ENCODE measurements at regions not wholly inside any gene's neighbourhood (a gene's known extent, or its start where the extent isn't known, plus 50 kb on each side); places are given as distances from the start of the nearest gene placed in this dataset.
"Not testable (repeated sequence)": the region's sequence is repeated elsewhere in the genome, so short reads cannot be mapped to it uniquely, and the experiment has no call there.

DNA sequence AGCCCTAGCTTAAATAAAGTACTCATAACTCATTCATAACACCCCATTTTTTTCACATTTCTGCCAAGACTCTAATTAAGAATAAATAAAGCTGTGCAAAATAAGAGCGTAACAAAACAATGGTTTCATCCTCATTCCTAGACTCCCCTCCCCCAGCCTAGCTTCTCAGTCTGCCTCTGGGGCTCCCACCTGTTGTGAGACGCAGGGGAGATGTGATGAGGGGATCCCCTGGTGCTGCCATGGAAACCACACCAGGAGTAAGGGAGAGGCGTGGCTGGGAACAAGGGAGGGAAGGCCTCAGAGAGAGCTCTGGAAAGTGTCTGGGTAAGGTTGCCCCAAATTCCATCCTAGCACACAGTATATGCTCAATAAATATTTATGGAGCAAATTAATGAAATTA lies 93.3 kb upstream of the USP29 start:
- DNase-seq, result no peak
- Mint-ChIP-seq H3K4me3 (no peak overlapping the region), H3K4me1 (ENCODE audit: low read depth) (no peaks in the 10 kb centered on the region), H3K27me3 (ENCODE audit: low read depth) (no peaks in the 10 kb centered on the region), H3K27ac (no peak overlapping the region), H3K36me3 (ENCODE audit: low read depth) (no peaks in the 10 kb centered on the region), H3K9me3 (ENCODE audit: insufficient read depth) (peaks cover 32% of the 10 kb centered on the region)
- ChIA-PET CTCF (no interaction called here), POLR2A (no interaction called here)
- no peak for ATAC-seq

- no peaks in the 10 kb centered on the region for H3K4me1 Mint-ChIP-seq (ENCODE audit: low read depth)
- no peak overlapping the region for H3K27ac Mint-ChIP-seq
- ChIA-PET CTCF (no interaction called here), POLR2A (no interaction called here)
- H3K36me3 Mint-ChIP-seq (ENCODE audit: low read depth), result no peaks in the 10 kb centered on the region
- DNase-seq, result no peak
- no peaks in the 10 kb centered on the region for H3K27me3 Mint-ChIP-seq (ENCODE audit: low read depth)
- H3K4me3 Mint-ChIP-seq, result no peak overlapping the region
- no peak for ATAC-seq
- H3K9me3 Mint-ChIP-seq (ENCODE audit: insufficient read depth), result peaks cover 33% of the 10 kb centered on the region
Observed at GRCh38 chr19:57027360-57027759, 92.4 kb upstream of the USP29 start.

DNA sequence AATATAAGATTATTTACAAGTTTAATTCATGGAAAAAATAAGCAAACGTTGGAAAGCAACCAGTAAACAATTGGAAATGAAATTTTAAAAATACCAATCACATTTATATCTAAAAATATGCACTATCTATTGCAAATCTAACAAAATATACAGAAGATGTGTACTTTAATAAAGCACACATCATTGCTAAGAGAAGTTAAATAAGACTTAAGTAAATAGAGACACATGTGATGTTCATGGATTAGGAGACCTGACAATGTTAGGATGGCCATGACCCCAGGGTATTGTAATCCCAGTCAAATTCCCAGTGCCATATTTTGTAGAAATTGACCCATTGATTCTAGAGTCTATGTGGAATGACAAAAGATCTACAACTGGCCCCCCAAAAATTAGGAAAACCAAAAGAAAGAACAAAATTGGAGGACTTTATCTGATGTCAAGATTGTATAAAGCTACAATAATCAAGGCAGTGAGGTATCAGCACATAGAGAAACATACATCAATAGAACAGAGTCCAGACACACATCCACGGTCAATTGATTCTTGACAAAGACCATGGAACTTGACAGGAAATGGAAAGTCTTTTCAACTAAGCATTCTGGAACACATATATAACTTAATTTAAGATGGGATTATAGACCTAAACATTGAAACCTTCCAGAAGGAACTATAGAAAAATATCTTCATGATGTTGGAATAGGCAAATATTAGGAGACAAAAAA lies 90.8 kb upstream of the USP29 start:
- no peak for DNase-seq
- peaks cover 38% of the 10 kb centered on the region for H3K9me3 Mint-ChIP-seq (ENCODE audit: insufficient read depth)
- no peak overlapping the region for H3K4me3 Mint-ChIP-seq
- ATAC-seq, result no peak
- H3K27me3 Mint-ChIP-seq (ENCODE audit: low read depth), result no peaks in the 10 kb centered on the region
- CTCF ChIA-PET, result no interaction called here
- H3K4me1 Mint-ChIP-seq (ENCODE audit: low read depth), result no peaks in the 10 kb centered on the region
- POLR2A ChIA-PET, result no interaction called here
- no peak overlapping the region for H3K27ac Mint-ChIP-seq
- no peaks in the 10 kb centered on the region for H3K36me3 Mint-ChIP-seq (ENCODE audit: low read depth)

DNA sequence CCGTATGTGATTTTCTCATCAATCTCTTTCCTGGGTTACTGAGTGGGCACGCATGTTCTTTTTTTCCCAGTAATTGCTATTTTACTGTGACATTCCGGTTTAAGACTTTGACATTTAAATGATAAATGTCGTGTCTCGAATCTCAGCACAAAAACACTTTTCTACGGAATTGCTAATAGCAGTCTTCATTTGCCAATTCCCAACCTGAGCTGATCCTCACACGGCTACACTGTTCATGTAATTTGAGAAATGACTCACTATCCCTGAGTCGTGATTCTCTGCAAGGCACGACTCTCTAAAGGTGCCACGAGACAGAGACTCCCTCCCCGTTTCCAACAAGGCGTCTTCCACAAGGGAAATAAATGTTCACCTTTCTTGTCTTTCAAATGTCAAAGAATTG lies 88.7 kb upstream of the USP29 start:
- ChIA-PET CTCF (no interaction called here), POLR2A (no interaction called here)
- ATAC-seq, result no peak
- H3K4me1 Mint-ChIP-seq (ENCODE audit: low read depth), result no peaks in the 10 kb centered on the region
- H3K27me3 Mint-ChIP-seq (ENCODE audit: low read depth), result no peaks in the 10 kb centered on the region
- no peak overlapping the region for H3K4me3 Mint-ChIP-seq
- peaks cover 40% of the 10 kb centered on the region for H3K9me3 Mint-ChIP-seq (ENCODE audit: insufficient read depth)
- H3K27ac Mint-ChIP-seq, result no peak overlapping the region
- no peak for DNase-seq
- no peaks in the 10 kb centered on the region for H3K36me3 Mint-ChIP-seq (ENCODE audit: low read depth)

- ChIA-PET CTCF (no interaction called here), POLR2A (no interaction called here)
- no peak overlapping the region for H3K27ac Mint-ChIP-seq
- ATAC-seq, result no peak
- DNase-seq, result no peak
- no peaks in the 10 kb centered on the region for H3K27me3 Mint-ChIP-seq (ENCODE audit: low read depth)
- no peak overlapping the region for H3K4me3 Mint-ChIP-seq
- peaks cover 50% of the 10 kb centered on the region for H3K9me3 Mint-ChIP-seq (ENCODE audit: insufficient read depth)
- H3K4me1 Mint-ChIP-seq (ENCODE audit: low read depth), result no peaks in the 10 kb centered on the region
- H3K36me3 Mint-ChIP-seq (ENCODE audit: low read depth), result no peaks in the 10 kb centered on the region
Observed at GRCh38 chr19:57033576-57033975, 86.2 kb upstream of the USP29 start.

DNA sequence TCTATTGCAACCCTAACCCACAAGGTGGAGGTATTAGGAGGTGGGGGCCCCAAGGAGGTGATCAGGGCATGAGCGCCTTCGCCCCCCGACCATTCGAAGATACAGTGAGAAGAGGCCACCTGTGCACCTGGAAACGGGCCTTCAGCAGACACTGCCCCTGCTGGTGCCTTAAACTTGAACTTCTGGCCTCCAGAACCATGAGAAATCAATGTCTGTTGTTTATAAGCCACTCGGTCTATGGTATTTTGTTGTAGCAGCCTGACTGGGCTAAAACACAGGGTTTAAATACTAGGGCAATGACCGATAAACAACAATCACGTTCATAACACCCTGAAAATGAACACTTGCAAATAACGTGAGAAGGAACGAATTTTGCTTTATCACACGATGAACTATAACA lies 85.2 kb upstream of the USP29 start:
- H3K4me1 Mint-ChIP-seq (ENCODE audit: low read depth), result no peaks in the 10 kb centered on the region
- no peaks in the 10 kb centered on the region for H3K36me3 Mint-ChIP-seq (ENCODE audit: low read depth)
- ChIA-PET POLR2A (no interaction called here), CTCF (no interaction called here)
- H3K27ac Mint-ChIP-seq, result no peak overlapping the region
- no peaks in the 10 kb centered on the region for H3K27me3 Mint-ChIP-seq (ENCODE audit: low read depth)
- peaks cover 44% of the 10 kb centered on the region for H3K9me3 Mint-ChIP-seq (ENCODE audit: insufficient read depth)
- H3K4me3 Mint-ChIP-seq, result no peak overlapping the region
- no peak for DNase-seq
- no peak for ATAC-seq

DNA sequence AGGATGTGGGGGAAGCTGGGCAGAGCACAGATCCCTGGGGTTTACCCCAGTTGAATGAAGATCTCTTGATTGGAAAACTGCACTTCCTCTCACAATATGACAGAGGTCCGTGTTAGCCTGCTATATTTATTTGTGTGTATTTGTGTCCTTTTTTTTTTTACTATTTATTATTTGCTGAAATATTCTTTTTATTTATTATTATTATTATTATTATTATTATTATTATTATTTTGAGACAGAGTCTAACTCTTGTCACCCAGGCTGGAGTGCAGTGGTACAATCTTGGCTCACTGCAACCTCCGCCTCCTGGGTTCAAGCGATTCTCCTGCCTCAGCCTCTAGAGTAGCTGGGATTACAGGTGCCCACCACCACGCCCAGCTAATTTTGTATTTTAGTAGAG lies 84.0 kb upstream of the USP29 start:
- DNase-seq; H3K4me3 Mint-ChIP-seq; H3K27ac Mint-ChIP-seq; CTCF ChIA-PET; POLR2A ChIA-PET; H3K4me1 Mint-ChIP-seq (ENCODE audit: low read depth); ATAC-seq; H3K27me3 Mint-ChIP-seq (ENCODE audit: low read depth); H3K36me3 Mint-ChIP-seq (ENCODE audit: low read depth): not testable (repeated sequence)
- peaks cover 49% of the 10 kb centered on the region for H3K9me3 Mint-ChIP-seq (ENCODE audit: insufficient read depth)

- ChIA-PET POLR2A (no interaction called here), CTCF (no interaction called here)
- H3K9me3 Mint-ChIP-seq (ENCODE audit: insufficient read depth), result peaks cover 51% of the 10 kb centered on the region
- ATAC-seq (no peak), DNase-seq (no peak)
- no peaks in the 10 kb centered on the region for H3K27me3 Mint-ChIP-seq (ENCODE audit: low read depth)
- no peak overlapping the region for H3K27ac Mint-ChIP-seq
- no peak overlapping the region for H3K4me3 Mint-ChIP-seq
- H3K4me1 Mint-ChIP-seq (ENCODE audit: low read depth), result no peaks in the 10 kb centered on the region
- no peaks in the 10 kb centered on the region for H3K36me3 Mint-ChIP-seq (ENCODE audit: low read depth)
Observed at GRCh38 chr19:57037556-57037955, 82.2 kb upstream of the USP29 start.

DNA sequence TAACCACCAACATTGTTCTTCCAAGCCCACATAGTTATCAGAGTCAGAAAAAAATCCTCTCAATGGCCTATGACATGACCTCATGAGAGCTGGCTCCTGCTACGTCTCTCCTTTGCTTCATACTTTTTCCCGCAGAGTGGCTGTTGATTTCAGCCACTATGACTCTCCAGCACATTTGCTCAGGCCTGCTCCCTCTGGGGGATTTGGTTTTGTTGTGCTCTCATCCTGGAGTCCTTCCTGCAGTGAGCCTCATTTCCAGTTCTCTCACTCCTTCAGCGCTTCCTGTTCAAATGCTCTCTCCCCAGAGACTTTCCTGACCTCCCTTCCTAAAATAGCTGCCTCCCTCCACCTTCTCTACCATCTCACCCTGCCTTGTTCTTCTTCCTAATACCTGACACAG lies 72.0 kb upstream of the USP29 start:
- CTCF ChIA-PET, result no interaction called here
- Mint-ChIP-seq H3K36me3 (ENCODE audit: low read depth) (no peaks in the 10 kb centered on the region), H3K4me1 (ENCODE audit: low read depth) (no peaks in the 10 kb centered on the region), H3K27ac (no peak overlapping the region), H3K9me3 (ENCODE audit: insufficient read depth) (peaks cover 8% of the 10 kb centered on the region), H3K4me3 (no peak overlapping the region), H3K27me3 (ENCODE audit: low read depth) (no peaks in the 10 kb centered on the region)
- DNase-seq (no peak), ATAC-seq (no peak)
- POLR2A ChIA-PET, result no interaction called here

GRCh38 chr19:57050863-57051262 lies 68.9 kb upstream of the USP29 start:
- Mint-ChIP-seq H3K4me3 (no peak overlapping the region), H3K27ac (no peak overlapping the region), H3K9me3 (ENCODE audit: insufficient read depth) (peaks cover 17% of the 10 kb centered on the region), H3K27me3 (ENCODE audit: low read depth) (no peaks in the 10 kb centered on the region), H3K36me3 (ENCODE audit: low read depth) (no peaks in the 10 kb centered on the region), H3K4me1 (ENCODE audit: low read depth) (no peaks in the 10 kb centered on the region)
- DNase-seq (no peak), ATAC-seq (no peak)
- ChIA-PET CTCF (no interaction called here), POLR2A (no interaction called here)

GRCh38 chr19:57052081-57052480 lies 67.7 kb upstream of the USP29 start:
- ChIA-PET CTCF (no interaction called here), POLR2A (no interaction called here)
- Mint-ChIP-seq H3K27ac (no peak overlapping the region), H3K9me3 (ENCODE audit: insufficient read depth) (peaks cover 17% of the 10 kb centered on the region), H3K4me3 (no peak overlapping the region), H3K36me3 (ENCODE audit: low read depth) (no peaks in the 10 kb centered on the region), H3K27me3 (ENCODE audit: low read depth) (no peaks in the 10 kb centered on the region), H3K4me1 (ENCODE audit: low read depth) (no peaks in the 10 kb centered on the region)
- ATAC-seq (no peak), DNase-seq (no peak)

DNA sequence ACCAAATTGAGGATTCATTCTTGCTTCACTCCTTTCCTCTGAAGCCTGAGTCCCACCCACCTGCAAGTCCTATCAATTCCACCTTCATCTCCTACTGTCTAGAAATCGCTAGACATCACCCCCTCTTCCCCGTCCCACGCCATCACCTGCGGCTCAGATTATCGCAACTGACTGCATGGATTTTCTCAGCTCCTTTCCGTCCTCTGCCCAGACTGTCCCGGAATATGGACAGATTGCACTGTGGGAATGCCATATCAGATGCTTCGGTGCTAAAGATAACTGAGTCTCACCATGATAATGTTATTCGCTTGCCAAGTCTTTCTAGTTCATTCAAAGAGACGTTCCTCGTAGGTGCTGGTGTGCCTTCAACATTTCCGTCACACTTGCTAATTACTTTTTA lies 66.4 kb upstream of the USP29 start:
- POLR2A ChIA-PET, result no interaction called here
- H3K4me1 Mint-ChIP-seq (ENCODE audit: low read depth), result no peaks in the 10 kb centered on the region
- DNase-seq, result no peak
- H3K27me3 Mint-ChIP-seq (ENCODE audit: low read depth), result no peaks in the 10 kb centered on the region
- H3K9me3 Mint-ChIP-seq (ENCODE audit: insufficient read depth), result peaks cover 15% of the 10 kb centered on the region
- no peaks in the 10 kb centered on the region for H3K36me3 Mint-ChIP-seq (ENCODE audit: low read depth)
- no peak overlapping the region for H3K27ac Mint-ChIP-seq
- no peak overlapping the region for H3K4me3 Mint-ChIP-seq
- CTCF ChIA-PET, result no interaction called here
- no peak for ATAC-seq

DNA sequence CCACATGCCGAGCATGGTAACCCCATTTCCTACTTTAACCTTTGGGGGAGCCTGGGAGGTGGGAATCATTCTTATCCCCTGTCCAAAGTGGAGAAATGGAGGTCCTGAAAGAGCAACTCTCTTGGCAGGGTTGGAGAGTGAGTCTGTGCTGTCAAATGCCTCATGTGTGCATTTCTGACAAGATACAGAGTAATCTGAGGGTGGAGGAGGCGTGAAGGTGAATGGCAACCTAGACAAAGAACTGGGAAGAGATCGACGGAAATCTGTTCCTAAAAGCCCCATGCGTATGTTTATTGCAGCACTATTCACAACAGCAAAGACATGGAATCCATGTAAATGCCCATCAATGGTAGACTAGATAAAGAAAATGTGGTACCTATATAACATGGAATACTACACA lies 63.8 kb upstream of the USP29 start:
- H3K27me3 Mint-ChIP-seq (ENCODE audit: low read depth), result no peaks in the 10 kb centered on the region
- no peaks in the 10 kb centered on the region for H3K4me1 Mint-ChIP-seq (ENCODE audit: low read depth)
- CTCF ChIA-PET, result no interaction called here
- POLR2A ChIA-PET, result no interaction called here
- ATAC-seq (no peak), DNase-seq (no peak)
- no peak overlapping the region for H3K27ac Mint-ChIP-seq
- no peak overlapping the region for H3K4me3 Mint-ChIP-seq
- peaks cover 20% of the 10 kb centered on the region for H3K9me3 Mint-ChIP-seq (ENCODE audit: insufficient read depth)
- H3K36me3 Mint-ChIP-seq (ENCODE audit: low read depth), result no peaks in the 10 kb centered on the region

Measured in activated CD8-positive, alpha-beta T cell treated with anti-CD3 and anti-CD28 coated beads, Interleukin-2, amount 10 ng/mL, durations not matched to agents 7 days and 5 days (primary cell).